PFSK-1 (cell line): ENCODE measurements at regions not wholly inside any gene's neighbourhood (a gene's known extent, or its start where the extent isn't known, plus 50 kb on each side); places are given as distances from the start of the nearest gene placed in this dataset.

Source experiments
- FOXP2 ChIP-seq: optimal IDR thresholded peaks from 2 replicates; pipeline ENCODE3; 2011; ENCODE audit warnings: borderline replicate concordance, control low read depth, inconsistent platforms; ENCODE audit not compliant: insufficient read depth; ENCODE audit errors: extremely low read length, extremely low read depth
- POLR2AphosphoS5 ChIP-seq: IDR thresholded peaks from 2 replicates; pipeline ENCODE4 v1.6.1; 2012; ENCODE audit warnings: low read depth, mild to moderate bottlenecking, control low read depth, low read length, moderate library complexity
- REST ChIP-seq, 2 experiments: IDR thresholded peaks; 2 replicates each; pipeline versions ENCODE4 v1.6.1 to v1.8.0; 2011 to 2012; ENCODE audit warnings: low read depth in 2 of 2, low read length in 2 of 2, control low read depth in 1 of 2, inconsistent platforms in 1 of 2, mild to moderate bottlenecking in 1 of 2, moderate library complexity in 1 of 2; ENCODE audit not compliant: insufficient read depth in 1 of 2
- SIN3A ChIP-seq: IDR thresholded peaks from 2 replicates; pipeline ENCODE4 v1.6.1; 2012; ENCODE audit warnings: mild to moderate bottlenecking, low read length, moderate library complexity, borderline replicate concordance; ENCODE audit not compliant: insufficient read depth
- TAF1 ChIP-seq: IDR thresholded peaks from 2 replicates; pipeline ENCODE4 v1.6.1; 2012; ENCODE audit warnings: low read length, control low read depth, borderline replicate concordance; ENCODE audit not compliant: insufficient read depth

DNA sequence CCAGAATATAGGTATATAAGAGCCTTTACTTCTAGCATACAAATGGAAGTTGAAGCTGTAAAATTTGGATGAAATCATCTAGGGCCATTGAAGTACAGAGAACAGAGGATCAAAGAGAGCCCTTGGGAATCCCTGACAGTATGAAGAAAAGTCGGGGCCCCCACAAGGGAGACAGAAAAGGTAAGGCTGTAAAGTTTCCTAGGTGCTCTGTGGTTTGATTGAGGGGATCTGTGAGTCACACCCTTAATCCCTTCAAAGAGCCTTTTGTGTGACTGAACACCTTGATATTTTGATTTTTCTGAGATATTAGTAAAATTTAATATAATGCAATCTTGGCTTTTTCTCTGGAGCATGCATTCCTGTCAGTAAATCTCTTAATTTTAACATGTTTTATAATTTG lies 961.7 kb upstream of the TMEFF2 start:
- no peak for TF ChIP-seq REST (IDR thresholded peaks at IDR 0.05; ENCODE audit: insufficient read depth in 1 of 2, low read depth in 2 of 2, low read length in 2 of 2)
- TF ChIP-seq FOXP2: no peak
- no peak for TF ChIP-seq POLR2AphosphoS5
- TF ChIP-seq SIN3A: no peak
- TF ChIP-seq TAF1: no peak

DNA sequence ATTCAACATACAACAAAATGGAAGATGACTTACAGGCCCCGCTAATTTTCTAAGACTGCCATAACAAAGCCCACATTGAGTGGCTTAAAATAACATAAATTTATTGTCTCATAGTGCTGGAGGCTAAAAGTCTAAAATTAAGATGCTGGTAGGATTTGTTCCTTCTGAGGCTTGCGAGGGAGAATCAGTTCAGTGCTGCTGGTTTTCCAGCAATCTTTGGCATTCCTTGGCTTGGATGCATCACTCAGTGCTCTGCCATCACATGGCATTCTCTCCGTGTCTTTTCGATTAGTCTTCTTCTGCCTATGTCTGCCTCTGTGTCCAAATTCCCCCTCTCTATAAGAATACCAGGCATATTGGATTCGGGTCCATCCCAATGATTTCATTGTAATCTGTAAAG lies 959.3 kb upstream of the TMEFF2 start:
- TF ChIP-seq POLR2AphosphoS5 (no peak), FOXP2 (no peak), TAF1 (no peak), SIN3A (no peak), REST (IDR thresholded peaks at IDR 0.05; ENCODE audit: insufficient read depth in 1 of 2, low read depth in 2 of 2, low read length in 2 of 2) (no peak)

GRCh38 chr2:193153576-193153975 lies 958.8 kb upstream of the TMEFF2 start:
- TF ChIP-seq TAF1 (no peak), POLR2AphosphoS5 (no peak), FOXP2 (no peak), SIN3A (no peak), REST (IDR thresholded peaks at IDR 0.05; ENCODE audit: insufficient read depth in 1 of 2, low read depth in 2 of 2, low read length in 2 of 2) (no peak)

- no peak for TF ChIP-seq FOXP2
- no peak for TF ChIP-seq TAF1
- no peak for TF ChIP-seq REST (IDR thresholded peaks at IDR 0.05; ENCODE audit: insufficient read depth in 1 of 2, low read depth in 2 of 2, low read length in 2 of 2)
- no peak for TF ChIP-seq SIN3A
- no peak for TF ChIP-seq POLR2AphosphoS5
Observed at GRCh38 chr2:193141998-193142397, 947.3 kb upstream of the TMEFF2 start.

DNA sequence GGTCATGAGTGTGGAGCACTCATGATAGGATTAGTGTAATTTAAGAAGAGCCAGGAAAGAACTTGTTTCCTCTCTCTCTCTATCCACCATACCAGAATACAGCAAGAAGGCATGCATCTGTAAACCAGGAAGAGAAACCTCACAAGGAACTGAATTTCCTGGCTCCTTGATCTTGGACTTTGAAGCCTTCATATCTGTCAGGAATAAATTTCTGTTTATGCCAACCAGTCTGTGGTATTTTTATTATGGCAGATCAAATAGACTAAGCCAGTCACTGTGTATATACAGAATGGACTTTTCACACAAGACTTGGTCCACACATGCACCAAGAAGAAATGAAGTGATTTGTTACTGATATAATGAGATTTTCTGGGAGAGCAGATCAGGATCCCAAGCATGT lies 930.1 kb upstream of the TMEFF2 start:
- TF ChIP-seq TAF1 (no peak), REST (IDR thresholded peaks at IDR 0.05; ENCODE audit: insufficient read depth in 1 of 2, low read depth in 2 of 2, low read length in 2 of 2) (no peak), POLR2AphosphoS5 (no peak), SIN3A (no peak), FOXP2 (no peak)
